Right atrium auricular region (tissue), 2 donors: ENCODE measurements at regions not wholly inside any gene's neighbourhood (a gene's known extent, or its start where the extent isn't known, plus 50 kb on each side); places are given as distances from the start of the nearest gene placed in this dataset.

Experiments
- DNase-seq: peaks from one replicate; pipeline ENCODE4 v3.0.0-alpha.2; 2019; ENCODE audit warnings: low spot score
- H3K27ac ChIP-seq, 2 donors: fragments of 200-600 bp; sonication (generic); 1 replicate in 1 of 2; 2 replicates in 1 of 2; pipeline ENCODE4 v1.5.1; 2016 to 2019
- H3K27me3 ChIP-seq, 2 donors: fragments of 200-600 bp; sonication (generic); one replicate each; pipeline versions ENCODE4 v1.5.1 to v1.6.0; 2017 to 2019
- H3K36me3 ChIP-seq: fragments of 200-600 bp; sonication (generic); one replicate; pipeline ENCODE4 v1.5.1; 2016
- H3K4me1 ChIP-seq, 2 donors: fragments of 200-600 bp; sonication (generic); one replicate each; pipeline versions ENCODE4 v1.5.1 to v1.6.0; 2017 to 2019
- H3K4me3 ChIP-seq, 2 donors: fragments of 200-600 bp; sonication (generic); 1 replicate in 1 of 2; 2 replicates in 1 of 2; pipeline ENCODE4 v1.5.1; 2017 to 2019; ENCODE audit warnings: mild to moderate bottlenecking in 1 of 2, moderate library complexity in 1 of 2
- H3K9me3 ChIP-seq, 2 donors: fragments of 200-600 bp; sonication (generic); one replicate each; pipeline ENCODE4 v1.5.1; 2019
- CTCF ChIP-seq, 2 donors: fragments of 200-600 bp; sonication (generic); IDR thresholded peaks; one replicate each; pipeline ENCODE4 v1.5.1; 2019; ENCODE audit warnings: antibody characterized with exemption in 2 of 2

DNA sequence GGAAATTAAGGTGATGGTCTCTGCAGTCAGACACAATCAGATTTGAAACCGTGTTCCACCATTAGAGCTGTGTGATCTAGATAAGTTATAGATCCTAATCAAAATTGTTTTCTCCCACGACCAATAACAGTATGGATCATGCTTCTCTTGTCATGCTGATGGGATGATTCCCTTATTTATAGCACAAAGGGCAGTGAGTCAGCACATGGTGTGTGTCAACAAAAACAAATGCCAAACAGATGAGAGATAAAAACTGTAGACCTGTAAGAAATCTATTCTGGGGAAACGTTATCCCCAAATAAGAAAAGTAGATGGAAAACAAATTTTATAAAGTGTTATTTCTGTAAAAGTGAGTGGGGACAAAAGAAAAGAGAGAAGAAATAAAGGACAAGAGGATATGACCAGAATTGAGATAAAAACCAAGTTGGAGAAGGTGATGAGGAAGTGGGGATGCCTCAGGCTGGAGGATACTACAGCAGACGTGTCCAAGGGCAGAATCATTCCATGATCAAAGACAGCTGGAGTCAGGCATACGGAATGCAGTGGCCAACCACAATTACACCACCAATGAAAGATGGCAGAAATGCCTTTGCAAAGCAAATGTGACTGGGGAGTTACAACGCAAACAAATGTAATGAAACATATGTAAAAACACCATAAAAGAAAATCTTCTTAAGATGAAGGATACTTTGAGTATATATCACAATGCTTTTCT is 377.8 kb upstream of the PRKX start:
- no peak for TF ChIP-seq CTCF (IDR thresholded peaks at IDR 0.05)
- H3K9me3 ChIP-seq: no peaks in the 10 kb centered on the region
- DNase-seq: no peak
- no peak overlapping the region for H3K4me3 ChIP-seq
- H3K36me3 ChIP-seq: no peaks in the 10 kb centered on the region
- H3K4me1 ChIP-seq: no peaks in the 10 kb centered on the region
- H3K27me3 ChIP-seq: no peaks in the 10 kb centered on the region
- H3K27ac ChIP-seq: no peak overlapping the region

DNA sequence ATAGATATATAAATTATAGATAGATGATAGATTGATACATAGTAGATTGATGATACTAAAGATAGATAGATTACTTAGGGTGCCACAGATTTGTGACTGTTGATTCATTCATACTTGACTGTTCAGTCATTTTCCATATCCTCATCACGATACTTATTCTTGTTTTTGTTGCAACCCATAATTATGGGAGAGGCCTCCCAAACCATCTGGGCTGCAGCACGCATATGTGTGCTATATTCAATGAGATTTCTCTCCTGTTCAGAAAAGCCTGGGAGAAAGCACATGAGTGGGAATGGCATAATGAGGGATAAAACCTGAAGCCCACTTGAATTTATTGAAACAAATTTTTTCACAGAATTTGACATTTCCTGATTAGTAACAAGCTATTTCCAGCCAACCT is 346.4 kb upstream of the PRKX start:
- no peak for TF ChIP-seq CTCF (IDR thresholded peaks at IDR 0.05)
- Histone ChIP-seq H3K27ac (no peak overlapping the region), H3K4me3 (no peak overlapping the region), H3K9me3 (peaks cover 0 to 5% of the 10 kb centered on the region in 2 donors), H3K27me3 (no peaks in the 10 kb centered on the region), H3K36me3 (no peaks in the 10 kb centered on the region), H3K4me1 (no peaks in the 10 kb centered on the region)
- DNase-seq: no peak

GRCh38 chrX:4043951-4044350 is 330.5 kb upstream of the PRKX start:
- no peak for DNase-seq
- Histone ChIP-seq H3K27ac (no peak overlapping the region), H3K27me3 (no peaks in the 10 kb centered on the region), H3K36me3 (no peaks in the 10 kb centered on the region), H3K4me3 (no peak overlapping the region), H3K4me1 (no peaks in the 10 kb centered on the region), H3K9me3 (no peaks in the 10 kb centered on the region)
- no peak for TF ChIP-seq CTCF (IDR thresholded peaks at IDR 0.05)

- DNase-seq: no peak
- Histone ChIP-seq H3K4me3 (no peak overlapping the region), H3K4me1 (no peaks in the 10 kb centered on the region), H3K9me3 (peaks cover 0 to 4% of the 10 kb centered on the region in 2 donors), H3K36me3 (no peaks in the 10 kb centered on the region), H3K27me3 (no peaks in the 10 kb centered on the region), H3K27ac (no peak overlapping the region)
- TF ChIP-seq CTCF (IDR thresholded peaks at IDR 0.05): no peak
These were observed 322.4 kb upstream of the PRKX start for GRCh38 chrX:4035874-4036273.

DNA sequence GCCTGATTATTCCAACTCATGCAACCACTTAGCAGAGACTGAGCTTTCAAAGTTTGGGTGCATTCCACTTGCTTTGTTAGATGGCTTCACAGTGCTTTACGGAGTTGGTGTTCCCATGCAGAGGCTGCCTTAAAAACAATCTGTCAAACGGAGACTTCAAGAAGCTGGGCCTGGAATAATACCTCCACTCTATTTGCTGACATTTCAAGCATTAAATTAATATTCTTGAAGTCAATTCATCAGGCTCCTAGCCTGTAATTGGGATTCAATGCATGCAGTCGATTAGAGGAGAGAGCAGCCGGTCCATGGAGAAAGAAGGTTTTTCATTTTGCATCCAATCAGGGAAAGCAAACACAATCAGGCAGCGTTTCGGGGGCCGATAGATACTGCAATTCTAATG is 314.7 kb upstream of the PRKX start:
- Histone ChIP-seq H3K27ac (no peak overlapping the region), H3K4me3 (no peak overlapping the region), H3K27me3 (no peaks in the 10 kb centered on the region), H3K36me3 (no peaks in the 10 kb centered on the region), H3K4me1 (no peaks in the 10 kb centered on the region), H3K9me3 (no peaks in the 10 kb centered on the region)
- DNase-seq: no peak
- no peak for TF ChIP-seq CTCF (IDR thresholded peaks at IDR 0.05)

DNA sequence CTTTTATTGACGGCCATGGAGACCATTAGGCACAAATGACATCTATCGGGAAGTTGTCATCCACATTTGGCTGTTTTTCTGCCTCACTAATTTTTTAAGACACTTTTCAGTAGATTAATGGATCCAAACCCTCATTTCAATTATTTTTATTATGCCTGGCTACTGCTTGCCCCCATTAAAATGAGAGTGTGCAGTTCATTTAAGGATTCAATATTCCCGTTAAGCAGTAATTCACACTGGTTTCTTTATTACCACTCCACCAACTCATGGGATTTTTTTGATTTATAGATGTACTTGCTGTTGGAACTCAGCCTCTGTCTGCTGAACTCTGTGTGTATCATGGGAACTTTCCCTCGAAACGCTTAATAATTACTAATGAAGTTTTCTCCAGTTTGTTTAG is 291.8 kb upstream of the PRKX start:
- no peak for TF ChIP-seq CTCF (IDR thresholded peaks at IDR 0.05)
- no peak overlapping the region for H3K4me3 ChIP-seq
- H3K27ac ChIP-seq: no peak overlapping the region
- H3K27me3 ChIP-seq: no peaks in the 10 kb centered on the region
- no peaks in the 10 kb centered on the region for H3K4me1 ChIP-seq
- no peak for DNase-seq
- peaks cover 0 to 3% of the 10 kb centered on the region in 2 donors for H3K9me3 ChIP-seq
- no peaks in the 10 kb centered on the region for H3K36me3 ChIP-seq
